ENCODE measurements at regions not wholly inside any gene's neighbourhood (a gene's known extent, or its start where the extent isn't known, plus 50 kb on each side); places are given as distances from the start of the nearest gene placed in this dataset.

- TF ChIP-seq CTCF (conservative IDR thresholded peaks at IDR 0.05; ENCODE audit: low read depth, low read length) (no peak), EZH2 (IDR thresholded peaks at IDR 0.05; ENCODE audit: borderline replicate concordance, low read depth, low read length, poor library complexity, severe bottlenecking) (no peak)
These were observed 265.4 kb upstream of the LMCD1 start for GRCh38 chr3:8236264-8236663.

Data from A673 (cell line).